ENCODE measurements at regions not wholly inside any gene's neighbourhood (a gene's known extent, or its start where the extent isn't known, plus 50 kb on each side); places are given as distances from the start of the nearest gene placed in this dataset.

- TF ChIP-seq CTCF (IDR thresholded peaks at IDR 0.05) = no peak
- no peak for TF ChIP-seq POLR2A (IDR thresholded peaks at IDR 0.05)
These were observed 459.3 kb upstream of the SLC10A2 start for GRCh38 chr13:103525530-103525929.
